AG10803 (cell line): ENCODE measurements at regions not wholly inside any gene's neighbourhood (a gene's known extent, or its start where the extent isn't known, plus 50 kb on each side); places are given as distances from the start of the nearest gene placed in this dataset.

ENCODE experiments used
- DNase-seq: peaks from one replicate; pipeline ENCODE4 v3.0.0; 2010; ENCODE audit warnings: low read depth
- H3K4me3 ChIP-seq: 2 replicates; pipeline ENCODE4 v1.5.1; 2011; ENCODE audit warnings: mild to moderate bottlenecking, low read length, control low read depth
- CTCF ChIP-seq: conservative IDR thresholded peaks from 2 replicates; pipeline ENCODE4 v1.5.1; 2011; ENCODE audit warnings: mild to moderate bottlenecking, low read length, control low read depth, inconsistent platforms

DNA sequence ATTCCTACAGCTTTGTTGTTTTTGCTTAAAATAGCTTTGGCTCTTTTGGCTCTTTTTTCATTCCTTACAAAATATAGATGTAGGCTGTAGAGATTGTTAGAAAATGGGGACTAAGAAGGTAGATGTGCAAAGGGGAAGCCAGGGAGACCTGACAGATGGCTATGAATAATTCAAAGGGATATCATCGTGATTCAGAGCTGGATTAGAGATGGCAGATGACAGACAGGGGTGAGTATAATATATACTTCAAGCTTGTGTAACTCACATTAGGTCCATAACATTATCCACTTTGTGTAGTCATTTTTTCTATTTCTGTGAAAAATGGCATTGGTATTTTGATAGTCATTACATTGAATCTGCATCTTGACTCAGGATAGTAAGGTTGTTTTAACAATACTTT, 422.9 kb upstream of the ST6GAL2 start:
- TF ChIP-seq CTCF = no peak
- no peak for DNase-seq
- H3K4me3 ChIP-seq = no peak overlapping the region

DNA sequence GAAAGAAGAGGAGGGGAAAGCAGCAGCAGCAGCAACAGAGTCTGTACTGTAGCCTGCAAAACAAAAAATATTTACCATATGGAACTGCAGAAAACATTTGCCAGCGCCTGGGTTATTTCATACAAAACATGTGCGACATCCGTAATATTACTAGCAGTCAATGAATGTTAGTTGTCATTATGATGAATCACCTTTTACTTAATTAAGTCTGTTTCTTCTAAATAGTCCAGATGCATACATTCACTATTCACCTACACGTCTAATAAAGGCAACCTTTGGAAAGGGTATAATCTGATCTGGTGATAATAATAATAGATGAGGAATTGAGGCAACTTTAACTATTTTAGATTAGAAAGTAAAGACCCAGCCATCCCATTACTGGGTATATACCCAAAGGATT, 426.3 kb upstream of the ST6GAL2 start:
- no peak for DNase-seq
- H3K4me3 ChIP-seq = no peak overlapping the region
- no peak for TF ChIP-seq CTCF

DNA sequence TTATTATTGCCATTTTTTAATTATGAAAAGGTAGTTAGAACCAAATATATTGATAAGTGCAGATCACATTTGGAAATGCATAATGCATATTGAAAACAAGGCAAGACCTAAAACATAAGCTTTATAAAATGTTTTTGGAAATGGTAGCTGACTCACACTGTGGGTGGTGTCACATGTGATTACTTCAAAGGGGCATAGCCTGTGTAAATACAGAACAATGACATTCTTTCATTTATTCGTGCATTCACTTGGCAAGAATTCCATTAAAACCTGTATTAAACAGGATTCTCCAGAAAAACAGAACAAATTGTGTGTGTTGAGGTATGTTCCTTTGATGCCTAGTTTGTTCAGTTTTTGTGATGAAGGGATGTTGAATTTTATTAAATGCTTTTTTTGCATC, 427.3 kb upstream of the ST6GAL2 start:
- no peak for DNase-seq
- H3K4me3 ChIP-seq = no peak overlapping the region
- TF ChIP-seq CTCF = no peak

GRCh38 chr2:107320881-107321280, 434.9 kb upstream of the ST6GAL2 start:
- no peak for TF ChIP-seq CTCF
- DNase-seq = no peak
- no peak overlapping the region for H3K4me3 ChIP-seq

GRCh38 chr2:107322416-107322815, 436.4 kb upstream of the ST6GAL2 start:
- no peak for TF ChIP-seq CTCF
- no peak for DNase-seq
- no peak overlapping the region for H3K4me3 ChIP-seq

DNA sequence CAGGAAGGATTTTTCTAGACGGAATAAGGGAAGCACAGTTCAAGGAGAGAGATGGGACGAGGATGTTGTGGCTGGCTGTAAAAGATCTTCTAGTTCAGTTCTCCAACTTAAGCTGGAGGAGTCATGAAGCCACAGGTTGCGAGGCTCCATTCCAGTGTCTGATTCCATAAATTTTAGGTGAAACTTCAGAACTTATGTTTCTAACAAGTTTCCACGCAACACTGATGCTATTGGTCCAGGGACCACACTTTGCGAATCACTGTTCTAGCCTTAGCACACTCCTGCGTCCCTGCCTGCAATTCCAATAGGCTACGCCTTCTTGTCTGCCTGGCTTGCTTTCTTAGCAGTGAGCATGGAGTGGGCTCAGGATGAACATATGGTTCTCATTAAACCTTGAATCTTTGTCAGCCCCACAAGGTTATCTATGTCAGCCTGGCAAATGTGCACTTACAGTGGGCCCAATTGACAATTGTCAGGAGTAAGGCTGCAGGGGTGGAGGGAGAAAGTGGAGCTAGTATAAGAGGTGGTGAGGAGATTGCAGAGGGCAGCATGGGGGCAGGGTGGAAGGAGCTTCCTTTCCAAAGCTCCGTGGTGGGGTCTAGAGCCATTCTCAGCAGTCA, 438.1 kb upstream of the ST6GAL2 start:
- no peak for DNase-seq
- no peak overlapping the region for H3K4me3 ChIP-seq
- no peak for TF ChIP-seq CTCF

- peak; percentile 38 for DNase-seq
- H3K4me3 ChIP-seq = no peak overlapping the region
- TF ChIP-seq CTCF = no peak
These were observed 440.2 kb upstream of the ST6GAL2 start for GRCh38 chr2:107325981-107326786.
